Mesenchymal stem cell (in vitro differentiated cells and primary cell): ENCODE measurements at regions not wholly inside any gene's neighbourhood (a gene's known extent, or its start where the extent isn't known, plus 50 kb on each side); places are given as distances from the start of the nearest gene placed in this dataset.
A peak's percentile ranks its signal among the peaks of the same experiment; 100 is the strongest.

ENCODE experiments used
- DNase-seq: peaks from one replicate; pipeline ENCODE4 v3.0.0-alpha.2; 2013
- H2AFZ ChIP-seq: one replicate; pipeline ENCODE4 v1.6.1; 2013; ENCODE audit warnings: low read depth, mild to moderate bottlenecking, control low read depth, inconsistent platforms, low read length, moderate library complexity
- H2AK5ac ChIP-seq: 2 replicates; pipeline ENCODE4 v1.6.1; 2013; ENCODE audit warnings: low read length, moderate library complexity, mild to moderate bottlenecking, inconsistent platforms; ENCODE audit not compliant: severe bottlenecking
- H2BK120ac ChIP-seq: one replicate; pipeline ENCODE4 v1.6.1; 2013; ENCODE audit warnings: low read depth, mild to moderate bottlenecking, inconsistent platforms, low read length, moderate library complexity
- H2BK12ac ChIP-seq, 2 experiments: one replicate each; pipeline ENCODE4 v1.6.1; 2013; ENCODE audit warnings: inconsistent platforms in 2 of 2, low read length in 2 of 2, mild to moderate bottlenecking in 2 of 2, moderate library complexity in 2 of 2, control low read depth in 1 of 2
- H2BK15ac ChIP-seq: one replicate; pipeline ENCODE4 v1.6.1; 2013; ENCODE audit warnings: mild to moderate bottlenecking, low read depth, inconsistent platforms; ENCODE audit not compliant: poor library complexity, severe bottlenecking
- H2BK5ac ChIP-seq: 2 replicates; pipeline ENCODE4 v1.6.1; 2013; ENCODE audit warnings: low read depth, mild to moderate bottlenecking, low read length, control low read depth, inconsistent platforms; ENCODE audit not compliant: poor library complexity, severe bottlenecking
- H3K14ac ChIP-seq, 2 experiments: one replicate each; pipeline ENCODE4 v1.6.1; 2013; ENCODE audit warnings: inconsistent platforms in 2 of 2, low read length in 2 of 2, control low read depth in 1 of 2, mild to moderate bottlenecking in 1 of 2, moderate library complexity in 1 of 2
- H3K18ac ChIP-seq, 2 experiments: one replicate each; pipeline ENCODE4 v1.6.1; 2013; ENCODE audit warnings: inconsistent platforms in 2 of 2, low read length in 2 of 2, control low read depth in 1 of 2, low read depth in 1 of 2, mild to moderate bottlenecking in 1 of 2
- H3K23ac ChIP-seq, 2 experiments: one replicate each; pipeline ENCODE4 v1.6.1; 2013; ENCODE audit warnings: inconsistent platforms in 2 of 2, low read length in 2 of 2, mild to moderate bottlenecking in 2 of 2, moderate library complexity in 2 of 2, control low read depth in 1 of 2
- H3K27ac ChIP-seq: 2 replicates; pipeline ENCODE4 v1.5.1; 2013; ENCODE audit warnings: mild to moderate bottlenecking, moderate library complexity, low read length, control low read depth, inconsistent platforms; ENCODE audit not compliant: poor library complexity, severe bottlenecking
- H3K27me3 ChIP-seq, 2 experiments: 2 replicates each; pipeline versions ENCODE4 v1.6.1 to v1.7.0; 2013; ENCODE audit warnings: low read length in 2 of 2, mild to moderate bottlenecking in 2 of 2, moderate library complexity in 2 of 2, control low read depth in 1 of 2, inconsistent platforms in 1 of 2; ENCODE audit not compliant: control insufficient read depth in 1 of 2, insufficient read depth in 1 of 2
- H3K36me3 ChIP-seq, 2 experiments: 2 replicates each; pipeline versions ENCODE4 v1.6.1 to v1.7.0; 2013; ENCODE audit warnings: low read length in 2 of 2, control low read depth in 1 of 2, inconsistent platforms in 1 of 2, low read depth in 1 of 2, mild to moderate bottlenecking in 1 of 2; ENCODE audit not compliant: insufficient read depth in 2 of 2, control insufficient read depth in 1 of 2
- H3K4ac ChIP-seq, 2 experiments: one replicate each; pipeline ENCODE4 v1.6.1; 2013; ENCODE audit warnings: inconsistent platforms in 2 of 2, low read length in 2 of 2, mild to moderate bottlenecking in 2 of 2, moderate library complexity in 2 of 2, control low read depth in 1 of 2, low read depth in 1 of 2
- H3K4me1 ChIP-seq: 2 replicates; pipeline ENCODE4 v1.6.1; 2013; ENCODE audit warnings: low read depth, low read length, control low read depth; ENCODE audit not compliant: control insufficient read depth, insufficient read depth
- H3K4me2 ChIP-seq: 2 replicates; pipeline ENCODE4 v1.6.1; 2013; ENCODE audit warnings: low read length, mild to moderate bottlenecking, inconsistent platforms; ENCODE audit not compliant: poor library complexity, severe bottlenecking
- H3K4me3 ChIP-seq, 2 experiments: 2 replicates each; pipeline versions ENCODE4 v1.5.1 to v1.7.0; 2013; ENCODE audit warnings: low read length in 2 of 2, mild to moderate bottlenecking in 2 of 2, control low read depth in 1 of 2, low read depth in 1 of 2; ENCODE audit not compliant: insufficient read depth in 1 of 2
- H3K79me1 ChIP-seq: replicated peaks from 2 replicates; pipeline ENCODE4 v1.6.1; 2013; ENCODE audit warnings: mild to moderate bottlenecking, control low read depth, low read length, inconsistent platforms; ENCODE audit not compliant: poor library complexity, severe bottlenecking
- H3K9ac ChIP-seq: 2 replicates; pipeline ENCODE4 v1.7.0; 2013; ENCODE audit warnings: mild to moderate bottlenecking, low read length, moderate library complexity
- H3K9me3 ChIP-seq: 2 replicates; pipeline ENCODE4 v1.7.0; 2013; ENCODE audit warnings: mild to moderate bottlenecking, low read length; ENCODE audit not compliant: control insufficient read depth
- H4K8ac ChIP-seq: one replicate; pipeline ENCODE4 v1.6.1; 2013; ENCODE audit warnings: inconsistent platforms, mild to moderate bottlenecking, low read length, moderate library complexity
- H4K91ac ChIP-seq: one replicate; pipeline ENCODE4 v1.6.1; 2013; ENCODE audit warnings: mild to moderate bottlenecking, low read length, inconsistent platforms
- WGBS: methylation state at CpG from one replicate; pipeline ENCODE4 v1.1.7; 2013; ENCODE audit warnings: mixed read lengths; 5-methylcytosine and 5-hydroxymethylcytosine counted together

DNA sequence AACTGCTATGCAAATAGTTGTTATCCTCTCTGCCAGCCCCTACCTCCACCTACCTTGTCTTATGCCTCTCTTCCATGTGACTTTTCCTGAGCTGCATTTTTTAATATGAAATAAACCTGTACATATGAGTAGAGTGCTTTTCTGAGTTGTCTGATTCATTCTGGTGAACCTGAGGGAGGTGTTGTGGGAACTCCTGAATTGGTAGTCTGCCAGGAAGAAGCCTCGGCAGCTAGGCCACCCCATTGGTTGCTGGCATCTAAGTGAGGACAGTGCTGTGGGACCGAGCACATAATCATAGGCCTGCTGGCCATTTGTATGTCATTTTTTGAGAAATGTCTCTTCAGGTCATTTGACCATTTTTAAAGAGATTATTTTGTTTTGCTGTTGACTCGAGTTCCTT lies 1146.8 kb downstream of the UQCRFS1 start:
- Histone ChIP-seq H3K4me3 (peak overlapping the region in 1 of 2 experiments; percentile 19), H3K4me2 (peak overlapping the region; percentile 17), H2BK12ac (no peak overlapping the region), H3K4ac (no peak overlapping the region), H2BK15ac (no peak overlapping the region), H3K27ac (peak overlapping the region; percentile 2), H3K14ac (no peak overlapping the region), H2BK5ac (no peak overlapping the region), H4K8ac (no peak overlapping the region), H2AFZ (no peak overlapping the region), H3K36me3 (peaks cover 0 to 3% of the 10 kb centered on the region in 2 experiments), H2BK120ac (no peak overlapping the region), H3K9ac (no peak overlapping the region), H4K91ac (no peak overlapping the region), H3K27me3 (no peaks in the 10 kb centered on the region), H3K18ac (no peak overlapping the region), H3K4me1 (peaks cover 11% of the 10 kb centered on the region), H3K9me3 (no peaks in the 10 kb centered on the region), H2AK5ac (peak overlapping the region; percentile 76), H3K23ac (no peak overlapping the region), H3K79me1 (peaks cover 9% of the 10 kb centered on the region)
- no peak for DNase-seq
- 81% methylated on average over 3 of the region's 3 CpGs for WGBS

GRCh38 chr19:28065026-28065425 lies 1147.9 kb downstream of the UQCRFS1 start:
- Histone ChIP-seq H4K91ac (no peak overlapping the region), H3K4me1 (peaks cover 11% of the 10 kb centered on the region), H3K36me3 (peaks cover 0 to 3% of the 10 kb centered on the region in 2 experiments), H3K27me3 (no peaks in the 10 kb centered on the region), H3K18ac (no peak overlapping the region), H3K4me2 (no peak overlapping the region), H3K79me1 (peaks cover 7% of the 10 kb centered on the region), H4K8ac (no peak overlapping the region), H2BK15ac (no peak overlapping the region), H2BK120ac (no peak overlapping the region), H3K27ac (peak overlapping the region; percentile 63), H3K4ac (no peak overlapping the region), H2BK5ac (no peak overlapping the region), H2BK12ac (no peak overlapping the region), H2AK5ac (no peak overlapping the region), H3K9me3 (no peaks in the 10 kb centered on the region), H3K9ac (peak overlapping the region; percentile 4), H3K23ac (no peak overlapping the region), H3K14ac (no peak overlapping the region), H3K4me3 (peak overlapping the region in 1 of 2 experiments; percentile 19), H2AFZ (no peak overlapping the region)
- 3% methylated on average over 1 of the region's 1 CpG for WGBS
- DNase-seq: no peak

DNA sequence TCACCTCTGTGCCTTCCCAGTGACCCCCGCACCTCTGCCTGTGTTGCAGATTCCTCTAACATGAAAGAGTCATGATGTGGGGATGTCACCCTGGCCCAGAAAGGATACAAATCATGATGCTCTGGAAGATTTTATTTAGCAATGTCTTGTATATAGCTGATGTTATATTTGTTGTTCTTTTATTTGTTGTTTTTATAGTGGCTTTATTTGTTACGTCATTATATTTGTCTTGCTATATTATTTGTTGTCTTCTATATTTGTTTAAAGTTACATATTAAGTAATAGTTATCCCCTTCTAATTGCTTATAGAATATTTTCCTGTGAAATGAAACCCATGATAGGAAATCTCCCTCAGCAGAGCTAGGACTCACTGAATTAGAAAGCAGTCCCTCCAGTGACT lies 1149.2 kb downstream of the UQCRFS1 start:
- H3K27ac ChIP-seq: peak overlapping the region; percentile 11
- H2BK15ac ChIP-seq: no peak overlapping the region
- H4K91ac ChIP-seq: no peak overlapping the region
- H3K4me3 ChIP-seq: no peak overlapping the region
- no peak overlapping the region for H2BK5ac ChIP-seq
- no peaks in the 10 kb centered on the region for H3K27me3 ChIP-seq
- 100% methylated on average over 1 of the region's 2 CpGs for WGBS
- no peak overlapping the region for H4K8ac ChIP-seq
- H3K4me1 ChIP-seq: peaks cover 11% of the 10 kb centered on the region
- peaks cover 0 to 3% of the 10 kb centered on the region in 2 experiments for H3K36me3 ChIP-seq
- no peaks in the 10 kb centered on the region for H3K9me3 ChIP-seq
- no peak overlapping the region for H2BK12ac ChIP-seq
- H3K9ac ChIP-seq: no peak overlapping the region
- no peak overlapping the region for H3K4ac ChIP-seq
- H3K14ac ChIP-seq: no peak overlapping the region
- no peak overlapping the region for H2AFZ ChIP-seq
- H2AK5ac ChIP-seq: peak overlapping the region; percentile 50
- no peak overlapping the region for H3K4me2 ChIP-seq
- DNase-seq: no peak
- H3K18ac ChIP-seq: no peak overlapping the region
- H3K23ac ChIP-seq: no peak overlapping the region
- no peak overlapping the region for H2BK120ac ChIP-seq
- peaks cover 7% of the 10 kb centered on the region for H3K79me1 ChIP-seq

DNA sequence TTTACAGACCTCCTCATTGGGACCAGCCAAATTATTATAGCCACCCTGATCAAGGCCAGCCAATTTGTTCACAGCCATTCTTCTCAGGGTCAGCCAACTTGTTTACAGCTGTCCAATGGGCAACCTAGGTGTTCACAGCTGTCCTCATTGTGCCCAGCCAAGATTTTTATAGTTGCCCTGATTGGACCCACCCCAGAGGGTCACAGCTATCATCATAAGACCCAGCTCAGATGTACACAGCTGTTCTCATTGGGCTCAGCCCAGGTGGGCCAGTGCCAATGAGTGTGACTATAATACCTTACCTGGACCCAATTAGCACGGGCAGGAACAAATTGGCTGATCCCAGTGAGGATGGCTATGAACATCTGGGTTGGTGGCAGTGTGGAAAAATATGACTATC lies 1151.8 kb downstream of the UQCRFS1 start:
- H3K23ac ChIP-seq: no peak overlapping the region
- no peak overlapping the region for H4K8ac ChIP-seq
- no peak overlapping the region for H3K14ac ChIP-seq
- H3K4me3 ChIP-seq: no peak overlapping the region
- 56% methylated on average over 1 of the region's 1 CpG for WGBS
- H3K4me1 ChIP-seq: peaks cover 4% of the 10 kb centered on the region
- no peak overlapping the region for H3K4me2 ChIP-seq
- no peak overlapping the region for H2BK15ac ChIP-seq
- H3K9ac ChIP-seq: no peak overlapping the region
- H3K27ac ChIP-seq: no peak overlapping the region
- no peak overlapping the region for H3K18ac ChIP-seq
- peaks cover 4% of the 10 kb centered on the region for H3K9me3 ChIP-seq
- no peaks in the 10 kb centered on the region for H3K27me3 ChIP-seq
- DNase-seq: no peak
- H2BK12ac ChIP-seq: no peak overlapping the region
- no peak overlapping the region for H2AFZ ChIP-seq
- H2BK5ac ChIP-seq: no peak overlapping the region
- no peak overlapping the region for H3K4ac ChIP-seq
- no peak overlapping the region for H2BK120ac ChIP-seq
- no peaks in the 10 kb centered on the region for H3K36me3 ChIP-seq
- no peaks in the 10 kb centered on the region for H3K79me1 ChIP-seq
- no peak overlapping the region for H2AK5ac ChIP-seq
- H4K91ac ChIP-seq: no peak overlapping the region
